ENCODE measurements at regions not wholly inside any gene's neighbourhood (a gene's known extent, or its start where the extent isn't known, plus 50 kb on each side); places are given as distances from the start of the nearest gene placed in this dataset.
A peak's percentile ranks its signal among the peaks of the same experiment; 100 is the strongest.

DNA sequence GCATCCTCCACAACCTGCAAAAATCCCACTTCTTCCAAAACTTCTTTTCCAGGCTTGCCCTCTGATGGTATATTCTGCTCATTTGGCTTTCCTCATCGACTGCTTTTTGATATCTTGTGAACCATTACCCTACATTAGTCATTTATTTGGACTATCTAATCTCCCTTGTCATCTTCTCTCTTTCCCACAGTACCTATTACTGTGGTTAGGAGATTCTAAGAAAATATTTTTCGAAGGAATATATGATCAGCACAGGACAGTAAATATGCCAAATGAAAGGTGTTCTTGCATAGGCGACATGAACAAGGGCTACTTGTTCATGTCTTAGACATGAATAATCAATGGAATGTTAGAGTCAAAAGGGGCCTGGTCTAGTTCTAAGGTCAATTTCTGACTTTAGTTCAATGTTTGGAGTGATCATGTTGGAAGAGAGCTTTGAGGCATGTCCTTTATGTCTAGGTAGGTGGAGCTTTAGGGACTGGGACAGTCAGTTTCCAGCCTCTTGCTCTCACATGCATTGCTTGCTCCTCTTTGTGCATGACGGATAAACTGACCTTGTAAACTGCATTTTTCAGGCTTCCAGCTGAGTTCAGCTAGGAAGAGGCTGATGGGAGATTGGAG, 243.4 kb upstream of the RPS23 start:
- Histone ChIP-seq H3K4me3 (no peak overlapping the region), H3K4me1 (no peaks in the 10 kb centered on the region), H3K27me3 (no peaks in the 10 kb centered on the region), H3K27ac (no peak overlapping the region), H3K36me3 (no peaks in the 10 kb centered on the region), H3K9me3 (no peaks in the 10 kb centered on the region)
- intact Hi-C loops (cut with DNase I; ENCODE audit: low total_unique reads): no loop called here
- no peak for TF ChIP-seq POLR2A (IDR thresholded peaks at IDR 0.05)
- no peak for TF ChIP-seq POLR2AphosphoS5 (IDR thresholded peaks at IDR 0.05)
- TF ChIP-seq, protein P1, sequence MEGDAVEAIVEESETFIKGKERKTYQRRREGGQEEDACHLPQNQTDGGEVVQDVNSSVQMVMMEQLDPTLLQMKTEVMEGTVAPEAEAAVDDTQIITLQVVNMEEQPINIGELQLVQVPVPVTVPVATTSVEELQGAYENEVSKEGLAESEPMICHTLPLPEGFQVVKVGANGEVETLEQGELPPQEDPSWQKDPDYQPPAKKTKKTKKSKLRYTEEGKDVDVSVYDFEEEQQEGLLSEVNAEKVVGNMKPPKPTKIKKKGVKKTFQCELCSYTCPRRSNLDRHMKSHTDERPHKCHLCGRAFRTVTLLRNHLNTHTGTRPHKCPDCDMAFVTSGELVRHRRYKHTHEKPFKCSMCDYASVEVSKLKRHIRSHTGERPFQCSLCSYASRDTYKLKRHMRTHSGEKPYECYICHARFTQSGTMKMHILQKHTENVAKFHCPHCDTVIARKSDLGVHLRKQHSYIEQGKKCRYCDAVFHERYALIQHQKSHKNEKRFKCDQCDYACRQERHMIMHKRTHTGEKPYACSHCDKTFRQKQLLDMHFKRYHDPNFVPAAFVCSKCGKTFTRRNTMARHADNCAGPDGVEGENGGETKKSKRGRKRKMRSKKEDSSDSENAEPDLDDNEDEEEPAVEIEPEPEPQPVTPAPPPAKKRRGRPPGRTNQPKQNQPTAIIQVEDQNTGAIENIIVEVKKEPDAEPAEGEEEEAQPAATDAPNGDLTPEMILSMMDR (IDR thresholded peaks at IDR 0.05): no peak
- no peak for DNase-seq (ENCODE audit: low spot score in 2 of 2)

DNA sequence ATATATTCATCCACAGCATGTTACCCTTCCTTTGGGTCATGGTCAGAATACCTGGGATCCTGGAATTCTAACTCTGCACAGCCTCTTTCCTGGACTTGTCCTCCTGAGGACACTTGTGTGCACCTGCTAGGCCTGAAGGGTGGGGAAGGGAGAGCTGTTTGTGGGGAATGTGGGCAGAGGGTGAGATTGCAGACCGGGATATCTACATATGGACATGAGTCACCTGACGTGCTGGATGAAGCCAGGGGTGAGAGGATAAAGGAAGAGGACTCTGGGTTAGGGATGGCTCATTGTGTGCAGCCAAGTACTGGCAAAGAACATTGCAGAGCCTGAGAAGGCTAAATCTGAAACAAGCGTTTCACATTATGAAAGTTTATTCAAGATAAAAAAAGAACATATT, 241.4 kb upstream of the RPS23 start:
- no peaks in the 10 kb centered on the region for H3K36me3 ChIP-seq
- intact Hi-C loops (cut with DNase I; ENCODE audit: low total_unique reads): no loop called here
- TF ChIP-seq, protein P1 (IDR thresholded peaks at IDR 0.05): no peak
- no peak for TF ChIP-seq POLR2AphosphoS5 (IDR thresholded peaks at IDR 0.05)
- TF ChIP-seq POLR2A (IDR thresholded peaks at IDR 0.05): no peak
- H3K4me1 ChIP-seq: no peaks in the 10 kb centered on the region
- no peak overlapping the region for H3K27ac ChIP-seq
- no peak for DNase-seq (ENCODE audit: low spot score in 2 of 2)
- H3K9me3 ChIP-seq: no peaks in the 10 kb centered on the region
- no peak overlapping the region for H3K4me3 ChIP-seq
- H3K27me3 ChIP-seq: no peaks in the 10 kb centered on the region

DNA sequence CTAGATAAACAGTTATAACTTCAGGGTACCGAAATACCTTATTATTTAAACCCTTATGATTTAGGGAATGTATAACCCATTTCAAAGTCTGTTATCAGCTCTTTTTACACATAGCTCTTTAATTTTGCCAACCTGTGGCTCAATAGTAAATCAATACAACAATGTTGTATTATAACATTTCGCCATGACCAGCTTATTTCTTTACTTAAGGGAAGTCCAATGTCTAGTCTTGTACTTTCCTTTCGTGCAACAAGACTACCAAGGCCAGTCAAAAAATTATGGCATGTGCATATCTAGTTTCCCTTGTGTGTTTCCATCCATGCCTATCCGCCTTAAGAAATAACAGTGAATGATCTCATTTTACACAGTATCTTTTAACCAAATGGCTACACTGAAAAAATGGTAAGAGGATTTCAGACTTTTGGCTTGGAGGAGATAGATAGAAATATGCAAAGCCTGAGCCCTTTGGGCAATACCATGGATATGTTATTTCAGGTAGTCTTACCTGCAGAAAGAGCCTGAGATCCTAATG, 239.5 kb upstream of the RPS23 start:
- H3K27me3 ChIP-seq: no peaks in the 10 kb centered on the region
- no peak for TF ChIP-seq POLR2A (IDR thresholded peaks at IDR 0.05)
- TF ChIP-seq, protein P1 (IDR thresholded peaks at IDR 0.05): no peak
- no peak for TF ChIP-seq POLR2AphosphoS5 (IDR thresholded peaks at IDR 0.05)
- H3K27ac ChIP-seq: no peak overlapping the region
- no peaks in the 10 kb centered on the region for H3K9me3 ChIP-seq
- no peak for DNase-seq (ENCODE audit: low spot score in 2 of 2)
- no peaks in the 10 kb centered on the region for H3K36me3 ChIP-seq
- intact Hi-C loops (cut with DNase I; ENCODE audit: low total_unique reads): no loop called here
- H3K4me3 ChIP-seq: no peak overlapping the region
- H3K4me1 ChIP-seq: no peaks in the 10 kb centered on the region

DNA sequence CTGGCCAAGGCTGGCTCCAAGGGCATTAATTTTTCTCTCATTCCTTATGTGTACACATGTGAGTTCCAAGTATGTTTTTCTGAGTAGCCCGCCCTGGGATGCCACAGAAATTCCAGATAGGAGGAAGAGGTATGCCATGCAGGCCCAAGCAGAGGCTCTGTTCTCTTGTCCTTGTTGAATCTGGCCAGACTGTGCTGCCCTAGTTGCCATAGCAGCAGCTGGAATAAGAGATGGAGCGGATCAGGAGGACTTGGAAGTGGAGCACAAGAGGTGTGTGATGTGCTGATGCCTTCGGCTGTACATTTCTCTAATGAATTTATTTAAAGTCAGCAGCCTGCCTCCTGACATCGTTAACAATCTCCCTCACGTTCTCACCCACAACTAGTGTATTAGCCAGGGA, 235.6 kb upstream of the RPS23 start:
- intact Hi-C loops (cut with DNase I; ENCODE audit: low total_unique reads): no loop called here
- no peaks in the 10 kb centered on the region for H3K36me3 ChIP-seq
- H3K27me3 ChIP-seq: no peaks in the 10 kb centered on the region
- H3K9me3 ChIP-seq: no peaks in the 10 kb centered on the region
- no peak overlapping the region for H3K27ac ChIP-seq
- H3K4me3 ChIP-seq: no peak overlapping the region
- TF ChIP-seq POLR2A (IDR thresholded peaks at IDR 0.05): no peak
- TF ChIP-seq, protein P1 (IDR thresholded peaks at IDR 0.05): no peak
- no peak for TF ChIP-seq POLR2AphosphoS5 (IDR thresholded peaks at IDR 0.05)
- DNase-seq (ENCODE audit: low spot score in 2 of 2): peak in 1 of 2 donors; percentile 37
- H3K4me1 ChIP-seq: no peaks in the 10 kb centered on the region

DNA sequence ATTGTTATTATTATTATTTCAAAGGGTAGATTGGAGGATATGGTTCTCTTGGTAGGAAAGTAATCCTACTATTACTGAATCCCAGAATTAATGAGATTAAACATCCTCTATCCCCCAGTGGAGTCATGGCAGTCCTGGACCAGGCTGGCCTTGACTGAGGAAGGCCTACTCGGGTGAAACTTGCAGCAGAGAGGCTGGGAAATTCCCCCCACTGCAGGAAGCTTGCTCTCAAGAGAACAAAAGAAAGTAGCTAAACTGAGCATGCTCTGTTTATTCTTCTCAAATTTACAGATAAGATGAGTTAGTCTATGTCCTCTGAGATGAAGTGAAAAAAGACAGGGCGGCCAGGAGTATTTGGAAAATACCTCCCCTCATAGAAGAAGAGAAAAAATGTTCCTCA, 233.9 kb upstream of the RPS23 start:
- Histone ChIP-seq H3K4me1 (no peaks in the 10 kb centered on the region), H3K27me3 (no peaks in the 10 kb centered on the region), H3K4me3 (no peak overlapping the region), H3K36me3 (no peaks in the 10 kb centered on the region), H3K27ac (no peak overlapping the region), H3K9me3 (peaks cover 0 to under 1% of the 10 kb centered on the region in 2 donors)
- no peak for TF ChIP-seq POLR2A (IDR thresholded peaks at IDR 0.05)
- TF ChIP-seq, protein P1 (IDR thresholded peaks at IDR 0.05): no peak
- TF ChIP-seq POLR2AphosphoS5 (IDR thresholded peaks at IDR 0.05): no peak
- no peak for DNase-seq (ENCODE audit: low spot score in 2 of 2)
- intact Hi-C loops (cut with DNase I; ENCODE audit: low total_unique reads): no loop called here
